Left renal cortex interstitium (tissue), 4 donors: ENCODE measurements at regions not wholly inside any gene's neighbourhood (a gene's known extent, or its start where the extent isn't known, plus 50 kb on each side); places are given as distances from the start of the nearest gene placed in this dataset.
"Not testable (repeated sequence)": the region's sequence is repeated elsewhere in the genome, so short reads cannot be mapped to it uniquely, and the experiment has no call there.

ENCODE experiments used
- DNase-seq, 4 donors: peaks; one replicate each; pipeline ENCODE4 v3.0.0-alpha.2; 2013; ENCODE audit warnings: low read depth in 4 of 4, low spot score in 2 of 4, missing footprints in 1 of 4

DNA sequence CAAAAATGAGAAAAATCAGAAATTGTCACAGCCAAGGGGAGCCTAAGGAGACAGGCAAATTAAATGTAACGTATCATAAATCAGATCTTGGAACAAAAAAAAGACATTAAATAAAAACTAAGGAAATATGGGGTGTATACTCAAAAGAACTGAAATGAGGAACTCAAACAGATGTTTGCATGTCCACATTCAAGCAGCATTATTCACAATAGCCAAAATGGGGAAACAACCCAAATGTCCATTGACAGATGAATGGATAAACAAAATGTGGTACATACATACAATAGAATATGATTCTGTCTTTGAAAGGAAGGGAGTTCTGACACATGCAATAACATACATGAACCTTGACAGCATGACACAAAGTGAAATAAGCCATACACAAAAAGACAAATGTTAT is 155.8 kb upstream of the KLF7 start:
- DNase-seq = no peak

GRCh38 chr2:207324001-207324400 is 158.3 kb upstream of the KLF7 start:
- no peak for DNase-seq

DNA sequence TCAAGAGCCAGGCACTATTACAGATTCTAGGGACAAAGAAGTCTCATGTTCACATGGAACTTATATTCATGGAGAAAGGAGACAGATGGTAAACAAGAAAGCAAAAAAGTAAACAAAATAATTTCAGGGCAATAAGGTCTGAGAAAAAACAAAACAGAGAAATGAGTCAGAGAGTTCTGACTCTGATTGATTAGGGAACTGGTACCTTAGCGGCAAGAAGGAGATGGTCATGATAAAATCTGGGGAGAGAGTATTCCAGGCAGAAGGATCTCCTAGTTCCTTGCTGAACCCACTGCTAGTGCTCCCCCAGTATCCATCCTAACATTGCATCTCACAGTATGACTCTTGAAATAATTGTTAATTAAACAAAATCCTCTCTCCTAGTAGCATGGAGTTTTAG is 161.8 kb upstream of the KLF7 start:
- DNase-seq = no peak

DNA sequence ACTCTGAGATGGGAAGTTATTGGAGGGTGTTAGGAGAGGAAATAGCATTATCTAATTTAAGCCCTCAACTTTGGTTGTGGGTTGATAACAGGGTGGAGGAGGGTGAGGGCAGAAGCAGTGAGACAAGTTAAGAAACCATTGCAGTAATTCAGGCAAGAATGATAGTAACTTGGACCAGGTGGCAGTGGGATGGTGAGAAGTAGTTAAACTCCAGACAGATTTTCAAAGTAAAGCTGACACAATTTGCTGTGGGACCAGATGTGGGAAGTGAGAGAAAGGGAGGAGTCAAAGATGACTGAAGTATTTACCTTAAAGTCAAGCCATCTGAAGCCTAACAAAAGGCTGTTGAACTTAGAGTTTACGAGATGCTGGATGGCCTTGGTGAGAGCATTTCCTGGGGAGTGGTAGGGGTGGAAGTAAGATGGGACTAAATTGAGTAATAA is 163.2 kb upstream of the KLF7 start:
- DNase-seq = no peak

DNA sequence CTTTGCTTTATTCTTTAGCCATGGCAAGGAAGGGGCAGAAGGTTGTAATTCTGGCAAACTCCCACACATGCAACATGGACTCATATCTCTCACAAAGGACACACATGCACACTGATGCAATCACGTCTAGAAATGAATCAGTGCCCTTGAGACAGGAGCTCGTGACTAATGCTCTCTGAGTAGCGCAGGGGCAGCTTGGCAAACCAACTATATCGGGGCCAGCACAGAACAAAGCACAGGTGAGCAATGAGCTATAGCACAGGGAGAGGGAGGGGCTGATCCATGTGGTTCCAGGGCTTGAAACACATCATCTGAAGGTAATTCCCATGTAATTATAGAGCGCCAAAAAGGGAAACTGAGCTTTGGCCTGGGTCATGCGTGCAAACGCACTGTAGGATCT is 165.2 kb upstream of the KLF7 start:
- no peak for DNase-seq

DNA sequence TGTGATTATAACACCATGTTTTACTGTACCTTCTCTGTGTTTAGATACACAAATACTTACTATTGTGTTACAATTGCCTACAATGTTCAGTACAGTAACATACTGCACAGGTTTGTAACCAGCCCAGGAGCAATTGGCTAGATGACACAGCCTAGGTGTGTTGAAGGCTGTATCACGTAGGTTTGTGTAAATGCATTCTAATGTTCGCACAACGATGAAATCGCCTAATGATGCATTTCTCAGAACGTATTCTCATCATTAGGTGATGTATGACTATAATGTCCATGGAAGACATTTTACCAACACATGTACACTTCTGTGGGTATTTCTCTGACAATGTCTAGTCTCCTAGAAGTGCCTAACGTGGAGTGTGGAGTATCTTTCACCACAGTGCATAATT is 165.9 kb upstream of the KLF7 start:
- no peak for DNase-seq

GRCh38 chr2:207332480-207333212 is 166.9 kb upstream of the KLF7 start:
- no peak for DNase-seq

- DNase-seq = no peak
These were observed 168.0 kb upstream of the KLF7 start for GRCh38 chr2:207333599-207334300.

- no peak for DNase-seq
These were observed 168.5 kb upstream of the KLF7 start for GRCh38 chr2:207334301-207334623.

DNA sequence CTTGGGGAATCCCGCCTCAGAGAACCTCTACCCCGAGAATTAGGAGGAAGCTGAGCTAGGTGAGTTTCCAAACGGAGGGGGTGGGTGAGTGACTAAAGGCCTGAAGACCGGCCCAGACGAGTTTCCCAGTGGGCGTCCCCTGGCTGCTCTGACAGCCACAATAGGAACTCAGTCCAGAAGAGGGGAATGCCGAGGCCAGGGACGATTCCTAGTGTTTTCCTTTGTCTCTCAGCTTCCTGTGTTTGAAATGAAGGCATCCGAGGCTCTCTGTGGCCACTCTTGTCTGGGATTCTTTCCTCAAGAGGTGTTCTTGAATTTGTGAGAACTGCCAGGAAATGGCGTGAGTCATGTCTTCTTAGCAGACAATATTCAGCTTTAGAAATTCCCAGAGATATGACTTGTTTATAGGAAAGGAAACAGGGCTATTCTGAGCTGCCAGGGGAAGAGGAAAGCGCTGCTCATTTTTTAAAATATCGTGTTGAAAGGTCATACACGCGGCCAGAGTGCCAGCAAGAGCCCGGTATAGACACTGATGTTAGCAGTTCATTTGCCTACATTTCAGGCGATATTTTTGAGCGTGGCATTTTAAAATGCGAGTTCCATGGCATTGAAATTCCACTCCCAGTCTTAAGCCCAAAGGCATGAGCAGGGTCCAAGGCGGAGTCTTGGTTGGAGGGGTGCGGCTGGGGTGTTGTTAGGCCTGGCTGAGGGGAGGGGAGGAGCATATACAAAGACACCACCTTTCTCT is 169.1 kb upstream of the KLF7 start:
- DNase-seq = no peak

DNA sequence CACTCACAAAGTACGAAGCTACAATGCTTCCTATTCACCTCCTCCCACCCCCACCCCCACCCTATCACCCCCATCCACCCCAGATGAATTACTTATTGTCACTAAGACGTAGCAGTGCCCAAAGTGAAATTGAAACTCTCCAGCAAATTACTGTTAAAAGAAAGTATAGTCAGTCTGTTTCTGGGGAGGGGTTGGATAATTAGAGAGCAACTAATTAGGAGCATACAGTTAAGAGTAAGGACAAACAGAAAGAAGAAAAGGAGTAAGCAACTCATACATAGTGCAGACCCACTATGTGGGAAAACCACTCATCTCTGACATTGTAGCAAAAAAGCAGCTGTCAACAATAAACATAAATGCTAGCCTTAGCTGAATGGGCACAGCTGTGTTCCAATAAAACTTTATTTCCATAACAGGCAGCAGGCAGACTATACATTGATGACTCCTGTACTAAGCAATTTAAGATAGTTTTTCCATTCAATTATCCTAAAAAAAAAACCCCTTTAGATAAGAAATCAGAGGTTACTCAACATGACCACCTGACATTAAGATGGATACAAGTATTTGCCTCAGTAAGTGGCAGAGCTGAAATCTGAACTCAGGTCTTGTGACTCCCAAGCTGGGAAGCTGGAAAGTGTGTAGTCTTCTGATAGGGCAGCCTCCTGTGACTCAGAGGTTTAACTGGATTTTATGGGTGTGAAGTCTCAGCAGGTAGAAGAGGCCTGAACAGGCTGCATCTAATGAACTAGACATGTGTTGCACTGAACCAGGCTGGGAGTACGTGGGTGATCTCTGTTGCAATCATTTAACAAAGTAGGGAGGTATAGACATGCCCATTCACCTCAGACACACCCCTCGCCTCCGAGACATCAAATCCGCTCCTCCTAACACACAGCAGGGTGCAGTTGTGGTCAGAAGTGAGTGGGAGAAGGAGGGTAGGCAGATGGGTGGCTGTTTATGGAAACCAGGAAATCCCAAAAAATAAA is 171.8 kb upstream of the KLF7 start:
- DNase-seq = no peak

GRCh38 chr2:207338220-207338607 is 172.5 kb upstream of the KLF7 start:
- DNase-seq = no peak

DNA sequence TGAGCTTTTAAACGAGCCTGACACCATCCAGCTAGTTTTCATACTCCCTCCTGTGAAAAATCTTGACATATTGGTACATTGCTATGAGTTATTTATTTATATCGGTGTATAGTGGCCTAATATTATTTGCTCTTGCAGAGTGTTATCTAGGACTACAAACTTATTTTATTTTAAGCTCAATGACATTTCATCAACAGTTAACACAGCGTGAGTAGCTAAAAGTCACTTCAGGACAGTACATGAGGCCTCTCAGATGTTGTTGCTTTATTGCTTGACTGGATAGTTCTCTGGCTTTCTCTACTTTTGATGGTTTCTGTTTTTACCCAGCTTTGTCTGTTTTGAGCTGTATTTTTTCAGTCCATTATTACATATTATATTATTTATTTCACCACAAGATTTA is 172.9 kb upstream of the KLF7 start:
- no peak for DNase-seq

DNA sequence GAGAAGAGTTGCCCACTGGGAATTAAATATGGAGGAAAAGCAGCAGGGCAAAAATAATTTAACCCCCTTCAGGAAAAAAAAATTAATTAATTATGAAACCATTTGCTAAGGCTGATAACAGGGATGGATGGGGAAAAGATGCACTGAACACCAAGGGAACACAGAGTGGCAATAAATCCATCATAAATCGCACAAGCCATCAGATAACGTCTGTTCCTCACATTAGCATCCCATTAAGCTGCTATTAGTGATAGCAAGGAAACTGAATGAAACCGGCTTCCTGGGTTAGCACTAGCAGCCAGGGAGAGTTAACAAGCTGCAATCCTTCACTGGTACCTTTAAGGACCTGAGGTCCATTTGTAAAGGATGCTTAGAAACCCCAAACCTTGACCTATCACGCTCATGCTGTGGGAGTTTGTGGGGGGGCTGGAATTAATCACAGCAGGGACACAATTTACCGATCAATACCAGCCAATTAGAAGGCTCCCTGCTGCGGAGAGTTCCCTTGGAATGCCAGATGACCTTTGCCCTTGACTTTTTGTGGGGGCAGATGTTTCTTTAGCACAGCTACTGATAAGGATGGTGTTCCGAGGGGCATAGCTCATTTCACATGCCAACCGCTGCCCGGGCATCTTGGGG is 175.5 kb upstream of the KLF7 start:
- DNase-seq = no peak

DNA sequence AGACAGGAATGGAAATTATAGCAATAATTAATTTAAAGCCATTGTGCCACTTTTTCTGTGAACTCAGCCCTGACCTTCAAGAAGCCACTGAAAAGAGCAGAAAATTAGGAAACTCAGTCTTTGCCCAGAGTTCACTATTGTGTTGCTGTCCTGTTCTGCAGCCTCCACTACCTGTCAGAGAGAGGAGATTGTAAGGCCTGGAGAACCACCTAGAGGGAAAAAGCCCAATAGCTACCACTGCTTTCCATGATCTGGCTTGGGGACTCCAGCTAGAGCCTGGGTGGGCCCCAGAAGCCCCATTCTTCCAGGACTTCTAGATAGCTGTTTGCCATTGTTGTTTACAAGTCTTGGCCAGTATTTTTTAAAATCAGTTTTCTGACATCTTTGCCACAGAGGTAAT is 176.1 kb upstream of the KLF7 start:
- no peak for DNase-seq

DNA sequence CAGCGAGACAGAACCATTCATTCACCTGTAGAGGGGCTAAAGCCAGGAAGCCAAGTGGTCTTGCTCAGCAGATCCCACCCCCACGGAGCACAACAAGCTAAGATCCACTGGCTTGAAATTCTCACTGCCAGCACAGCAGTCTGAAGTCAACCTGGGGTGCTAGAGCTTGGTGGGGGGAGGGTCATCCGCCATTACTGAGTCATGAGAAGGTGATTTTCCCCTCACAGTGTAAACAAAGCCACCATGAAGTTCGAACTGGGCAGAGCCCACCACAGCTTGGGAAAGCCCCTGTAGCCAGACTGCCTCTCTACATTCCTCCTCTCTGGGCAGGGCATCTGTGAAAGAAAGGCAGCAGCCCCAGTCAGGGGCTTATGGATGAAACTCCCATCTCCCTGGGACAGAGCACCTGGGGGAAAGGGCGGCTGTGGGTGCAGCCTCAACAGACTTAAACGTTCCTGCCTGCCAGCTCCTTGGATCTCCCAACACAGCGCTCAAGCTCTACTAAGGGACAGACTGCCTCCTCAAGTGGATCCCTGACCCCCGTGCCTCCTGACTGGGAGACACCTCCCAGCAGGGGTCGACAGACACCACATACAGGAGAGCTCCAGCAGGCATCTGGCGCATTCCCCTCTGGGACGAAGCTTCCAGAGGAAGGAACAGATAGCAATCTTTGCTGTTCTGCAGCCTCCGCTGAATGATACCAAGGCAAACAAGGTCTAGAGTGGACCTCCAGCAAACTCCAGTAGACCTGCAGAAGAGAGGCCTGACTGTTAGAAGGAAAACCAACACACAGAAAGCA is 179.0 kb upstream of the KLF7 start:
- not testable (repeated sequence) for DNase-seq

DNA sequence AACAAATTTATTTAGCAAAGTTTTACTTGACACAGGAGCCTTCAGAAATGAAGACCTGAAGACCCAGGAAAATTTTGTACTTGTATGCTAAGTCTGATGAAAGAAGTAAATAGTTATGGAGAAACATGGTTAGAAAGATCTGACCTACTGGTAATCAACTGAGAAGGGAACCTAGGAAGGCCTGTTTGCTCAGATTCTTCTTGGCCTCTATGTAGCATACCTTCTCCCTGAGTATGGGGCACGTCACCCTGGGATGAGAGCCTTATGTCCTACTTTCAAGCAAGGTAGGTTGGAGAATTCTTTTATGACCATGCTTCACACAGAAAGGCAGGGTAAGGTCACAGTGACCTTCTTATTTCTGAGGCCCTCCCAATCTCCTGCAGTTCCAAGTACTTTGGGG is 178.6 kb upstream of the CREB1 start:
- DNase-seq = no peak

DNA sequence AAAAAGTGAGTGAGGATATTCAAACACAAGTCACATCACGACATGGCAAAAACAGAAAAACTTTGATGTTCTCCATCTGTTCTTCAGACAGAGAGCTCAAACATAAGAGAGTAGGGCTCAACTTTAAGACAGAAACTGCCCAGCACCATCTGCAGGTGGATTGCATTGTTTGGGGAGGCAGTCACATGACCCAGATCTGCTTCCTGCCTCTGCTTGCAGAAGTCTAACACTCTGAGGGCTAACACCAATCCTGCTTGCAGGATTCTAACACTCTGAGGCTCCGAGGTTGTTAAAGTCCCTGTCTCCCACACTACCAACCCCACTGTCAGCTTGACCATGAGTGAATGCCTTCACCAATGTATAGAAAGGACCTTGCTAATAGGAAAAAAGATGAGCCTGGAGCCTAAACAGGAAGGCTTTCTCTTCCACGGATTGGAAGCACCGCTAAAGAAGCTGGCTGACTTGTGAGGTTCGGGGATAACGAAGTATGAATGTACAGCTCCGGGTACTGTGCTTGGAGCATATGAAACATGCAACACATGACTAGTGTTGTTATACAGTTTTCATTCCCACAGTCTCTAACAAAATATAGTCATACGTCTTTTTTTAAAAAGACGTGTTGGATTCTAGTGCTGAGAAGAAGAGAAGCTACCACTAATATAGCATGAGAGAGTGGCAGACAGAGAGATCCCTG is 176.6 kb upstream of the CREB1 start:
- DNase-seq = no peak

DNA sequence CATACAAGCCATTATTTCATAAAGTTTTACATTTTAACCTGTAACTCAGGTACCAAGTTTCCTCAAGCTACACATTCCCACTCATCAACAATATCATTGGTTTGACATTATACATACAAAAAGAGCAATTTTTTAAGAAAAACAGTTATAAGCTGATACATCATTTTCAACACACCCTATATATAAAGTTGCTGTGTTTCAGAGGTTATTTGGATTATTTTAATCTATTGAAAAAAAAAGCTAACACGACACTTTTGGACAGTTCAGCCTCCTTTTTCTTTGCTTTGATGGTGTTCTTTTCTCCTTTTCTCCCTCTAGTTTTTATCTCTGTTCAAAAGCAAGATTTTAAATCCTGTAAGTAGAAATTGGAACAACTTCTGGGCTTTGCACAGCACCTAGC is 175.9 kb upstream of the CREB1 start:
- no peak for DNase-seq
